ENCODE measurements at regions not wholly inside any gene's neighbourhood (a gene's known extent, or its start where the extent isn't known, plus 50 kb on each side); places are given as distances from the start of the nearest gene placed in this dataset.

- Mint-ChIP-seq H3K9me3 (no peaks in the 10 kb centered on the region), H3K4me1 (ENCODE audit: low read depth) (peaks cover 3% of the 10 kb centered on the region), H3K27me3 (ENCODE audit: low read depth) (peaks cover 35% of the 10 kb centered on the region), H3K4me3 (no peak overlapping the region), H3K36me3 (ENCODE audit: low read depth) (no peaks in the 10 kb centered on the region), H3K27ac (no peak overlapping the region)
- no peak for DNase-seq (ENCODE audit: low spot score)
These were observed 52.3 kb upstream of the IFNGR1 start for GRCh38 chr6:137271245-137272183.

- Mint-ChIP-seq H3K36me3 (ENCODE audit: low read depth) (no peaks in the 10 kb centered on the region), H3K27me3 (ENCODE audit: low read depth) (peaks cover 44% of the 10 kb centered on the region), H3K27ac (no peak overlapping the region), H3K9me3 (no peaks in the 10 kb centered on the region), H3K4me3 (no peak overlapping the region), H3K4me1 (ENCODE audit: low read depth) (peaks cover 3% of the 10 kb centered on the region)
- DNase-seq (ENCODE audit: low spot score): no peak
These were observed 50.6 kb upstream of the IFNGR1 start for GRCh38 chr6:137269803-137270202.

GRCh38 chr6:137269347-137269746 lies 50.2 kb upstream of the IFNGR1 start:
- Mint-ChIP-seq H3K4me1 (ENCODE audit: low read depth) (peaks cover 3% of the 10 kb centered on the region), H3K36me3 (ENCODE audit: low read depth) (no peaks in the 10 kb centered on the region), H3K27me3 (ENCODE audit: low read depth) (peaks cover 46% of the 10 kb centered on the region), H3K27ac (no peak overlapping the region), H3K4me3 (no peak overlapping the region), H3K9me3 (no peaks in the 10 kb centered on the region)
- DNase-seq (ENCODE audit: low spot score): no peak
